NCI-H1417 treated with DMSO at 0.1 percent for 48 hours (cell line): ENCODE measurements at regions not wholly inside any gene's neighbourhood (a gene's known extent, or its start where the extent isn't known, plus 50 kb on each side); places are given as distances from the start of the nearest gene placed in this dataset.

Experiments
- DNase-seq: peaks from one replicate; lab custom pipeline; 2025; lab: John Stamatoyannopoulos, UW

GRCh38 chr5:105414067-105414466 is 1851.5 kb upstream of the NUDT12 start:
- no peak for DNase-seq

- no peak for DNase-seq
Measured at GRCh38 chr5:105413406-105413990, 1850.9 kb upstream of the NUDT12 start.

- DNase-seq, result no peak
Measured at GRCh38 chr5:105409695-105410094, 1847.1 kb upstream of the NUDT12 start.

GRCh38 chr5:105407200-105407599 is 1844.6 kb upstream of the NUDT12 start:
- DNase-seq, result no peak

GRCh38 chr5:105397749-105398148 is 1835.2 kb upstream of the NUDT12 start:
- DNase-seq, result no peak

- DNase-seq, result no peak
Measured at GRCh38 chr5:105392710-105393149, 1830.1 kb upstream of the NUDT12 start.

- no peak for DNase-seq
Measured at GRCh38 chr5:105392122-105392709, 1829.6 kb upstream of the NUDT12 start.

GRCh38 chr5:105380126-105380525 is 1817.5 kb upstream of the NUDT12 start:
- no peak for DNase-seq

GRCh38 chr5:105371169-105371568 is 1808.6 kb upstream of the NUDT12 start:
- no peak for DNase-seq

- no peak for DNase-seq
Measured at GRCh38 chr5:105350486-105351140, 1788.0 kb upstream of the NUDT12 start.

- DNase-seq, result no peak
Measured at GRCh38 chr5:105331558-105331957, 1769.0 kb upstream of the NUDT12 start.

- no peak for DNase-seq
Measured at GRCh38 chr5:105330185-105330584, 1767.6 kb upstream of the NUDT12 start.

GRCh38 chr5:105304859-105305258 is 1742.3 kb upstream of the NUDT12 start:
- DNase-seq, result no peak

- DNase-seq, result no peak
Measured at GRCh38 chr5:105288946-105289345, 1726.4 kb upstream of the NUDT12 start.

- DNase-seq, result no peak
Measured at GRCh38 chr5:105283134-105283533, 1720.5 kb upstream of the NUDT12 start.

GRCh38 chr5:105274079-105274478 is 1711.5 kb upstream of the NUDT12 start:
- no peak for DNase-seq

- DNase-seq, result no peak
Measured at GRCh38 chr5:105263515-105263914, 1700.9 kb upstream of the NUDT12 start.

GRCh38 chr5:105259581-105260217 is 1697.1 kb upstream of the NUDT12 start:
- DNase-seq, result no peak

GRCh38 chr5:105238561-105238960 is 1676.0 kb upstream of the NUDT12 start:
- no peak for DNase-seq

GRCh38 chr5:105230516-105231157 is 1668.0 kb upstream of the NUDT12 start:
- DNase-seq, result no peak

- peak; percentile 23 for DNase-seq
Measured at GRCh38 chr5:105218018-105218417, 1655.4 kb upstream of the NUDT12 start.

- no peak for DNase-seq
Measured at GRCh38 chr5:105213078-105213477, 1650.5 kb upstream of the NUDT12 start.

- no peak for DNase-seq
Measured at GRCh38 chr5:105207066-105207465, 1644.5 kb upstream of the NUDT12 start.
